Esophagus (tissue), 2 donors: ENCODE measurements at regions not wholly inside any gene's neighbourhood (a gene's known extent, or its start where the extent isn't known, plus 50 kb on each side); places are given as distances from the start of the nearest gene placed in this dataset.
"Not testable (repeated sequence)": the region's sequence is repeated elsewhere in the genome, so short reads cannot be mapped to it uniquely, and the experiment has no call there.

Source experiments
- H3K27ac ChIP-seq, 2 donors: one replicate each; pipeline ENCODE4 v1.5.1; 2013; ENCODE audit warnings: low read depth in 2 of 2, mild to moderate bottlenecking in 2 of 2, inconsistent platforms in 1 of 2, low read length in 1 of 2, moderate library complexity in 1 of 2
- H3K27me3 ChIP-seq, 2 donors: one replicate each; pipeline ENCODE4 v1.6.1; 2013; ENCODE audit warnings: low read length in 2 of 2, control low read depth in 1 of 2, mild to moderate bottlenecking in 1 of 2; ENCODE audit not compliant: insufficient read depth in 2 of 2, control insufficient read depth in 1 of 2
- H3K36me3 ChIP-seq, 2 donors: one replicate each; pipeline ENCODE4 v1.6.1; 2013; ENCODE audit warnings: low read length in 1 of 2; ENCODE audit not compliant: control insufficient read depth in 2 of 2, insufficient read depth in 2 of 2
- H3K4me1 ChIP-seq, 2 donors: one replicate each; pipeline ENCODE4 v1.6.1; 2013; ENCODE audit warnings: low read length in 1 of 2; ENCODE audit not compliant: control insufficient read depth in 2 of 2, insufficient read depth in 2 of 2
- H3K4me3 ChIP-seq, 2 donors: one replicate each; pipeline ENCODE4 v1.5.1; 2013; ENCODE audit warnings: low read length in 2 of 2, mild to moderate bottlenecking in 2 of 2, low read depth in 1 of 2, moderate library complexity in 1 of 2
- H3K9me3 ChIP-seq, 2 donors: one replicate each; pipeline ENCODE4 v1.6.1; 2013; ENCODE audit warnings: mild to moderate bottlenecking in 2 of 2, low read depth in 1 of 2, low read length in 1 of 2, moderate library complexity in 1 of 2; ENCODE audit not compliant: control insufficient read depth in 2 of 2, insufficient read depth in 1 of 2
- WGBS, 2 donors: extraction: QIAGEN DNeasy Blood & Tissue Kit; methylation state at CpG; one replicate each; pipeline ENCODE4 v1.1.7; 2013; 5-methylcytosine and 5-hydroxymethylcytosine counted together
- donor health status: healthy with polysubstance abuse.
- donor health status: Bipolar disorder and iron deficiency.

GRCh38 chr2:179385756-179386155 lies 121.1 kb upstream of the SESTD1 start:
- not testable (repeated sequence) for H3K27ac ChIP-seq, H3K4me3 ChIP-seq, H3K27me3 ChIP-seq, H3K4me1 ChIP-seq, H3K36me3 ChIP-seq, H3K9me3 ChIP-seq
- 92 to 95% methylated on average over 16 of the region's 16 CpGs for WGBS, 2 donors

DNA sequence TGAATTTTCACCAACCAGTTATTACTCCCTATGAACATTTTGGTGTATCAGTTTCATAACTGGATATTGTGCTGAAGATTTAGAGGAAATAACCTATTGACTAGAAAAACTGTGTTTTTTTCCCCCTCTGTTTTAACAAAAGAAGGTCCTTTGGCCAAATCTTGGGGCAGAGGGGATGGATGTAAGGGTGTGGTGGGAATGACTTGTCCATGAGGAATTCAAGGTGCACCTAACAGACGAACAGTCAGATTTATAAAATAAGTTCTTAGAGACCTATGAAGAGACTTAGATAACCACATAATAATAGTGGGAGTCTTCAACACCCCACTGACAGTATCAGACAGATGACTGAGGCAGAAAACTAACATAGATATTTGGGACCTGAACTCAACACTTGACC lies 119.3 kb upstream of the SESTD1 start:
- Histone ChIP-seq H3K4me3 (no peak overlapping the region), H3K9me3 (no peaks in the 10 kb centered on the region), H3K27ac (no peak overlapping the region), H3K4me1 (no peaks in the 10 kb centered on the region), H3K27me3 (no peaks in the 10 kb centered on the region), H3K36me3 (no peaks in the 10 kb centered on the region)
- 67 to 78% methylated on average over 1 of the region's 1 CpG for WGBS, 2 donors

- H3K27ac ChIP-seq, result no peak overlapping the region
- no peaks in the 10 kb centered on the region for H3K4me1 ChIP-seq
- H3K4me3 ChIP-seq, result no peak overlapping the region
- no peaks in the 10 kb centered on the region for H3K36me3 ChIP-seq
- no peaks in the 10 kb centered on the region for H3K27me3 ChIP-seq
- no peaks in the 10 kb centered on the region for H3K9me3 ChIP-seq
- WGBS, 2 donors, result 25 to 29% methylated on average over 1 of the region's 1 CpG
Observed at GRCh38 chr2:179377296-179377695, 112.7 kb upstream of the SESTD1 start.

GRCh38 chr2:179376881-179377280 lies 112.2 kb upstream of the SESTD1 start:
- Histone ChIP-seq H3K27ac (no peak overlapping the region), H3K36me3 (no peaks in the 10 kb centered on the region), H3K4me3 (no peak overlapping the region), H3K27me3 (no peaks in the 10 kb centered on the region), H3K9me3 (no peaks in the 10 kb centered on the region), H3K4me1 (no peaks in the 10 kb centered on the region)
- 94 to 97% methylated on average over 1 of the region's 1 CpG for WGBS, 2 donors

DNA sequence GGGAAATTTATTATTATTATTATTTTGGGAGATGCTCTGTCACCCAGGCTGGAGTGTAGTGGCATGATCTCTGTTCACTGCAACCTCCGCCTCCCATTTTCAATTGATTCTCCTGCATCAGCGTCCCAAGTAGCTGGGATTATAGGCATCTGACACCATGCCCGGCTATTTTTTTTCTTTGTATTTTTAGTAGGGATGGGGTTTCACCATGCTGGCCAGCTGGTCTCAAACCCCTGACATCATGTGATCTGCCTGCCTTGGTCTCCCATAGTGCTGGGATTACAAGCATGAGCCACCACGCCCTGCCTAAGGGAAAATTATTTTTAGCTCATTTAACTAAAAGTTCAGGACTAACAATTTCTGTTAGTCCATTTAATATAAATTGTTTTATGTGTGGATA lies 109.2 kb upstream of the SESTD1 start:
- H3K4me1 ChIP-seq, result no peaks in the 10 kb centered on the region
- H3K27ac ChIP-seq, result no peak overlapping the region
- WGBS, 2 donors, result 89 to 92% methylated on average over 4 of the region's 4 CpGs
- no peaks in the 10 kb centered on the region for H3K36me3 ChIP-seq
- H3K9me3 ChIP-seq, result no peaks in the 10 kb centered on the region
- H3K27me3 ChIP-seq, result no peaks in the 10 kb centered on the region
- no peak overlapping the region for H3K4me3 ChIP-seq

- H3K4me1 ChIP-seq, H3K9me3 ChIP-seq, H3K27me3 ChIP-seq, H3K4me3 ChIP-seq, H3K36me3 ChIP-seq, H3K27ac ChIP-seq: not testable (repeated sequence)
- 93 to 94% methylated on average over 5 of the region's 5 CpGs for WGBS, 2 donors
Observed at GRCh38 chr2:179365561-179365960, 100.9 kb upstream of the SESTD1 start.

GRCh38 chr2:179355881-179356280 lies 91.2 kb upstream of the SESTD1 start:
- H3K36me3 ChIP-seq, result no peaks in the 10 kb centered on the region
- no peaks in the 10 kb centered on the region for H3K9me3 ChIP-seq
- no peaks in the 10 kb centered on the region for H3K27me3 ChIP-seq
- H3K27ac ChIP-seq, result no peak overlapping the region
- 27 to 61% methylated on average over 4 of the region's 4 CpGs for WGBS, 2 donors
- no peaks in the 10 kb centered on the region for H3K4me1 ChIP-seq
- no peak overlapping the region for H3K4me3 ChIP-seq

DNA sequence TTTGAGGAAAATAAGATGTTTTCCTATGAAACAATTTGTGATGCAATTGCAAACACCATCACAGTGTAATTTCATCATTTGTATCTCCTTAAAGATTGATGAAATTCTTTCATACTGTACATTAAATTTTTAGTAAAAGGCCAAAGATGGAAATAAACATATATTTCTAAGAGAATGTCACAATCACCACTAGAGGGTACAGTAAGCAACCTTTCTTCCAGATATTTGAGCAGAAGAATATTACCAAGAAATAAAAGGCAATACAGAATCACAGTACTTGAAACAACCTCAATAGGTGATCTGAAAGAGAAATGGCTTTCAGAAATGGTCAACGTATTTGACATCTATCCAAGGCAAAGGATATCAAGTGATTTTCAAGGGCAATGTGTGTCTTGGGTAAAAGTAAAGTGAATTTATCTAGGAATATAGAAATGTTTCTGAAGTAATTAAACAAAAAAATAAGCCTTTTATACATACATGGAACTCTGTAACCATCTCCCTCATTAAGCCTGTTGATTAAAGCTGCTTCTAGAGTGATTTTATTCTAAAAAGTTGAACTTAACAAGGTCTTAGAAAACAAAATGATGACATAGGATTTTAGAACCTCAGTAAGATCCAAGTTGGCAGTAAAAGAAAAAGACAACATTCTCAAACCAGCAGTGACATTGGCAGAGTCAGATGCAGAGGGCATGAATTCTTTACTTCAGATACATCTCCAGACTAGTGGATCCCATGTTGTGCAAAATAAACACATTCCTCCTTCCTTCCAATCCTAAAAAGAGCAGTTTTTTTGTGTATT lies 90.3 kb upstream of the SESTD1 start:
- H3K36me3 ChIP-seq, result no peaks in the 10 kb centered on the region
- no peak overlapping the region for H3K27ac ChIP-seq
- WGBS, 2 donors, result 80% methylated on average over 1 of the region's 1 CpG
- H3K4me3 ChIP-seq, result no peak overlapping the region
- H3K27me3 ChIP-seq, result no peaks in the 10 kb centered on the region
- H3K9me3 ChIP-seq, result no peaks in the 10 kb centered on the region
- no peaks in the 10 kb centered on the region for H3K4me1 ChIP-seq

- Histone ChIP-seq H3K9me3 (no peaks in the 10 kb centered on the region), H3K27ac (no peak overlapping the region), H3K4me3 (no peak overlapping the region), H3K36me3 (no peaks in the 10 kb centered on the region), H3K27me3 (no peaks in the 10 kb centered on the region), H3K4me1 (no peaks in the 10 kb centered on the region)
- 93 to 95% methylated on average over 4 of the region's 4 CpGs for WGBS, 2 donors
Observed at GRCh38 chr2:179354296-179354695, 89.7 kb upstream of the SESTD1 start.

GRCh38 chr2:179352181-179352580 lies 87.5 kb upstream of the SESTD1 start:
- no peak overlapping the region for H3K27ac ChIP-seq
- no peaks in the 10 kb centered on the region for H3K36me3 ChIP-seq
- H3K4me3 ChIP-seq, result no peak overlapping the region
- H3K9me3 ChIP-seq, result no peaks in the 10 kb centered on the region
- no peaks in the 10 kb centered on the region for H3K27me3 ChIP-seq
- no peaks in the 10 kb centered on the region for H3K4me1 ChIP-seq
- WGBS, 2 donors, result 64 to 76% methylated on average over 2 of the region's 2 CpGs
